A673 (cell line): ENCODE measurements at regions not wholly inside any gene's neighbourhood (a gene's known extent, or its start where the extent isn't known, plus 50 kb on each side); places are given as distances from the start of the nearest gene placed in this dataset.

Experiments used
- EZH2 ChIP-seq: fragments of 200-600 bp; sonication (generic); IDR thresholded peaks from 2 replicates; pipeline ENCODE4 v1.6.1; 2017; ENCODE audit warnings: borderline replicate concordance, low read depth, mild to moderate bottlenecking, mixed read lengths, antibody characterized with exemption, low read length; ENCODE audit not compliant: poor library complexity, severe bottlenecking
- TF ChIP-seq, protein P1 (sequence below): fragments of 300-800, 200-600 bp; sonication (generic); conservative IDR thresholded peaks from 2 replicates; pipeline ENCODE4 v1.5.1; 2017; ENCODE audit warnings: low read depth, mild to moderate bottlenecking, antibody characterized with exemption, low read length, moderate library complexity, mixed read lengths

DNA sequence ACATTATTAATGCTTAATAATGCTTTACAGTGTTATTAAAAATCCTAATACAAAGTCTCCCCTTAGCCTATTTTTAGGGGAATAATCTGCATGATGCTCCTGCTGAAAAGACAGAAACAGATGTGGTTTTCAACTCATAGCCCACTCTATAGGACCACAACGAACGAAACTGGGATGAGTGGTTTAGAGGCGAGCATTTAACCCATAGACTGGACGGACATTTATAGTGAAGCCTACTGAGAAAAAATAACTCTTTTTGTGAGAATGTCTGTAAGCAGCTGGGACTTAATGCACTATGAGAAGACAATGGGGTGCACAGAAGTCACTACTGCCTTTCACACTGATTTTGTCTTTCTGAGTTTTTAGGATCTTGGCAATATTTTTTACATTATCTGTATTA is 1599.6 kb upstream of the B3GALT2 start:
- TF ChIP-seq, protein P1, sequence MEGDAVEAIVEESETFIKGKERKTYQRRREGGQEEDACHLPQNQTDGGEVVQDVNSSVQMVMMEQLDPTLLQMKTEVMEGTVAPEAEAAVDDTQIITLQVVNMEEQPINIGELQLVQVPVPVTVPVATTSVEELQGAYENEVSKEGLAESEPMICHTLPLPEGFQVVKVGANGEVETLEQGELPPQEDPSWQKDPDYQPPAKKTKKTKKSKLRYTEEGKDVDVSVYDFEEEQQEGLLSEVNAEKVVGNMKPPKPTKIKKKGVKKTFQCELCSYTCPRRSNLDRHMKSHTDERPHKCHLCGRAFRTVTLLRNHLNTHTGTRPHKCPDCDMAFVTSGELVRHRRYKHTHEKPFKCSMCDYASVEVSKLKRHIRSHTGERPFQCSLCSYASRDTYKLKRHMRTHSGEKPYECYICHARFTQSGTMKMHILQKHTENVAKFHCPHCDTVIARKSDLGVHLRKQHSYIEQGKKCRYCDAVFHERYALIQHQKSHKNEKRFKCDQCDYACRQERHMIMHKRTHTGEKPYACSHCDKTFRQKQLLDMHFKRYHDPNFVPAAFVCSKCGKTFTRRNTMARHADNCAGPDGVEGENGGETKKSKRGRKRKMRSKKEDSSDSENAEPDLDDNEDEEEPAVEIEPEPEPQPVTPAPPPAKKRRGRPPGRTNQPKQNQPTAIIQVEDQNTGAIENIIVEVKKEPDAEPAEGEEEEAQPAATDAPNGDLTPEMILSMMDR = no peak
- TF ChIP-seq EZH2 = no peak
